Panc1 (cell line): ENCODE measurements at regions not wholly inside any gene's neighbourhood (a gene's known extent, or its start where the extent isn't known, plus 50 kb on each side); places are given as distances from the start of the nearest gene placed in this dataset.

ENCODE experiments used
- ATAC-seq: fragments of 200-7000 bp; cut with Tn5 transposase; 2 replicates; pipeline ENCODE4 v1.9.1; 2020; ENCODE audit warnings: mild to moderate bottlenecking, moderate library complexity
- BruUV-seq: library from RNA; stranded (reverse); fragments of 400-500 nt; replicated peaks from 2 replicates; lab custom pipeline; 2021; lab: Mats Ljungman, UMichigan
- CTCF ChIA-PET: fragments of 300-600 bp; sonication (Branson Sonifier 250); formaldehyde crosslinking; loops from one replicate; lab custom pipeline; 2022; ENCODE audit warnings: antibody characterized with exemption; lab: Charles Lee
- POLR2A ChIA-PET: fragments of 300-600 bp; sonication (Branson Sonifier 250); formaldehyde crosslinking; loops from one replicate; lab custom pipeline; 2022; ENCODE audit warnings: antibody characterized with exemption; lab: Charles Lee
- DNase-seq: peaks from one replicate; pipeline ENCODE4 v3.0.0-alpha.2; 2010; ENCODE audit warnings: low read depth, low spot score
- H3K27ac ChIP-seq: 2 replicates; pipeline ENCODE4 v1.5.1; 2011; ENCODE audit warnings: mild to moderate bottlenecking, low read length, inconsistent platforms
- H3K27me3 ChIP-seq: fragments of 200-500 bp; sonication (Bioruptor generic); 2 replicates; pipeline ENCODE4 v1.6.0; 2014; ENCODE audit warnings: low read length, inconsistent platforms; ENCODE audit not compliant: control insufficient read depth, insufficient read depth
- H3K36me3 ChIP-seq: fragments of 200-500 bp; sonication (Bioruptor generic); 2 replicates; pipeline ENCODE4 v1.5.1; 2014; ENCODE audit warnings: inconsistent platforms, mild to moderate bottlenecking, low read length, moderate library complexity; ENCODE audit not compliant: control insufficient read depth, insufficient read depth
- H3K4me1 ChIP-seq: 2 replicates; pipeline ENCODE4 v1.5.1; 2011; ENCODE audit warnings: inconsistent platforms, mild to moderate bottlenecking, low read length, moderate library complexity; ENCODE audit not compliant: control insufficient read depth, insufficient read depth
- H3K4me3 ChIP-seq, 2 experiments: 2 replicates each; pipeline ENCODE4 v1.5.1; 2011 to 2012; ENCODE audit warnings: low read depth in 2 of 2, low read length in 2 of 2, mild to moderate bottlenecking in 2 of 2, inconsistent platforms in 1 of 2, moderate library complexity in 1 of 2
- H3K9me3 ChIP-seq: fragments of 200-500 bp; sonication (Bioruptor generic); 2 replicates; pipeline ENCODE4 v1.5.1; 2014; ENCODE audit warnings: low read depth, mild to moderate bottlenecking, inconsistent platforms, low read length, moderate library complexity; ENCODE audit not compliant: control insufficient read depth, insufficient read depth
- POLR2AphosphoS5 ChIP-seq: IDR thresholded peaks from 2 replicates; pipeline ENCODE4 v1.6.1; 2012; ENCODE audit warnings: mild to moderate bottlenecking, low read depth, low read length, moderate library complexity
- SIN3A ChIP-seq: IDR thresholded peaks from 2 replicates; pipeline ENCODE4 v1.6.1; 2012; ENCODE audit warnings: low read depth, mild to moderate bottlenecking, low read length, moderate library complexity, borderline replicate concordance; ENCODE audit not compliant: insufficient read depth
- TCF7L2 ChIP-seq: IDR thresholded peaks from 2 replicates; pipeline ENCODE4 v1.6.1; 2011; ENCODE audit warnings: mild to moderate bottlenecking, low read depth, low read length, inconsistent platforms
- in situ Hi-C: cut with HindIII; loops from 2 replicates; pipeline ENCODE4 v1.10.0; 2016; ENCODE audit warnings: low sequenced_read_pairs, low pct_unique_long_range_greater_than_20kb
- intact Hi-C: fragments of 100-400 bp; cut with micrococcal nuclease; formaldehyde crosslinking; loops from one replicate; pipeline ENCODE4 v1.10.0; 2022; ENCODE audit not compliant: unreplicated experiment
- TF ChIP-seq, protein P1 (sequence below), 2 experiments: IDR thresholded peaks; 2 replicates each; pipeline ENCODE4 v1.6.1; 2011 to 2012; ENCODE audit warnings: low read depth in 2 of 2, control low read depth in 1 of 2, low read length in 1 of 2, mild to moderate bottlenecking in 1 of 2, moderate library complexity in 1 of 2; ENCODE audit not compliant: insufficient read depth in 1 of 2
- TF ChIP-seq, protein P2 (sequence below): fragments of 450-650 bp; IDR thresholded peaks from 2 replicates; pipeline ENCODE4 v1.5.1; 2017; ENCODE audit warnings: mild to moderate bottlenecking

DNA sequence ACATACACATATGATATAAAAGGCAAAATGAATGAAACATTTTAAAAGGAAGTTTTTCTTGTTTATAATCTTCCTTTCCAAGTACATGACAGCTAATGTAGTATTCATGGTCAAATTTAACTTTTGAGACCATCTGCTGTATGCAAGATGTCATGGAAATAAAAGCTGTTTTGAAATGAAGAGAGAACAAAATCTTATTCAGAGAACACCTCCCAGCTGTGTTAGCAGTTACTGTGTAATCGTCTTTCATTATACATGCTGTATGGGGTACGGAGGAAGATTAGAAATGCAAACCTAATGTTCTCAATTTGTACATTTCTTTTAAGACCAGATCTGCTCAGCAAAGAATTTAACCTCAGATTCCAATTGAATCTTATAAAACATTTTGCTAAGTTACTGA, 1182.3 kb downstream of the OTOL1 start:
- no peaks in the 10 kb centered on the region for H3K27me3 ChIP-seq
- CTCF ChIA-PET: no interaction called here
- no peaks in the 10 kb centered on the region for H3K9me3 ChIP-seq
- ATAC-seq: no peak
- TF ChIP-seq SIN3A (no peak), POLR2AphosphoS5 (no peak), TCF7L2 (no peak)
- TF ChIP-seq, protein P1, sequence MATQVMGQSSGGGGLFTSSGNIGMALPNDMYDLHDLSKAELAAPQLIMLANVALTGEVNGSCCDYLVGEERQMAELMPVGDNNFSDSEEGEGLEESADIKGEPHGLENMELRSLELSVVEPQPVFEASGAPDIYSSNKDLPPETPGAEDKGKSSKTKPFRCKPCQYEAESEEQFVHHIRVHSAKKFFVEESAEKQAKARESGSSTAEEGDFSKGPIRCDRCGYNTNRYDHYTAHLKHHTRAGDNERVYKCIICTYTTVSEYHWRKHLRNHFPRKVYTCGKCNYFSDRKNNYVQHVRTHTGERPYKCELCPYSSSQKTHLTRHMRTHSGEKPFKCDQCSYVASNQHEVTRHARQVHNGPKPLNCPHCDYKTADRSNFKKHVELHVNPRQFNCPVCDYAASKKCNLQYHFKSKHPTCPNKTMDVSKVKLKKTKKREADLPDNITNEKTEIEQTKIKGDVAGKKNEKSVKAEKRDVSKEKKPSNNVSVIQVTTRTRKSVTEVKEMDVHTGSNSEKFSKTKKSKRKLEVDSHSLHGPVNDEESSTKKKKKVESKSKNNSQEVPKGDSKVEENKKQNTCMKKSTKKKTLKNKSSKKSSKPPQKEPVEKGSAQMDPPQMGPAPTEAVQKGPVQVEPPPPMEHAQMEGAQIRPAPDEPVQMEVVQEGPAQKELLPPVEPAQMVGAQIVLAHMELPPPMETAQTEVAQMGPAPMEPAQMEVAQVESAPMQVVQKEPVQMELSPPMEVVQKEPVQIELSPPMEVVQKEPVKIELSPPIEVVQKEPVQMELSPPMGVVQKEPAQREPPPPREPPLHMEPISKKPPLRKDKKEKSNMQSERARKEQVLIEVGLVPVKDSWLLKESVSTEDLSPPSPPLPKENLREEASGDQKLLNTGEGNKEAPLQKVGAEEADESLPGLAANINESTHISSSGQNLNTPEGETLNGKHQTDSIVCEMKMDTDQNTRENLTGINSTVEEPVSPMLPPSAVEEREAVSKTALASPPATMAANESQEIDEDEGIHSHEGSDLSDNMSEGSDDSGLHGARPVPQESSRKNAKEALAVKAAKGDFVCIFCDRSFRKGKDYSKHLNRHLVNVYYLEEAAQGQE (IDR thresholded peaks at IDR 0.05; ENCODE audit: insufficient read depth in 1 of 2, low read depth in 2 of 2, low read length in 1 of 2): no peak
- TF ChIP-seq, protein P2, sequence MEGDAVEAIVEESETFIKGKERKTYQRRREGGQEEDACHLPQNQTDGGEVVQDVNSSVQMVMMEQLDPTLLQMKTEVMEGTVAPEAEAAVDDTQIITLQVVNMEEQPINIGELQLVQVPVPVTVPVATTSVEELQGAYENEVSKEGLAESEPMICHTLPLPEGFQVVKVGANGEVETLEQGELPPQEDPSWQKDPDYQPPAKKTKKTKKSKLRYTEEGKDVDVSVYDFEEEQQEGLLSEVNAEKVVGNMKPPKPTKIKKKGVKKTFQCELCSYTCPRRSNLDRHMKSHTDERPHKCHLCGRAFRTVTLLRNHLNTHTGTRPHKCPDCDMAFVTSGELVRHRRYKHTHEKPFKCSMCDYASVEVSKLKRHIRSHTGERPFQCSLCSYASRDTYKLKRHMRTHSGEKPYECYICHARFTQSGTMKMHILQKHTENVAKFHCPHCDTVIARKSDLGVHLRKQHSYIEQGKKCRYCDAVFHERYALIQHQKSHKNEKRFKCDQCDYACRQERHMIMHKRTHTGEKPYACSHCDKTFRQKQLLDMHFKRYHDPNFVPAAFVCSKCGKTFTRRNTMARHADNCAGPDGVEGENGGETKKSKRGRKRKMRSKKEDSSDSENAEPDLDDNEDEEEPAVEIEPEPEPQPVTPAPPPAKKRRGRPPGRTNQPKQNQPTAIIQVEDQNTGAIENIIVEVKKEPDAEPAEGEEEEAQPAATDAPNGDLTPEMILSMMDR: no peak
- H3K27ac ChIP-seq: no peak overlapping the region
- POLR2A ChIA-PET: no interaction called here
- intact Hi-C loops (no loop called here), in situ Hi-C loops (no loop called here)
- no peaks in the 10 kb centered on the region for H3K4me1 ChIP-seq
- no peak for DNase-seq
- BruUV-seq: no TSS peak
- no peaks in the 10 kb centered on the region for H3K36me3 ChIP-seq
- no peak overlapping the region for H3K4me3 ChIP-seq

DNA sequence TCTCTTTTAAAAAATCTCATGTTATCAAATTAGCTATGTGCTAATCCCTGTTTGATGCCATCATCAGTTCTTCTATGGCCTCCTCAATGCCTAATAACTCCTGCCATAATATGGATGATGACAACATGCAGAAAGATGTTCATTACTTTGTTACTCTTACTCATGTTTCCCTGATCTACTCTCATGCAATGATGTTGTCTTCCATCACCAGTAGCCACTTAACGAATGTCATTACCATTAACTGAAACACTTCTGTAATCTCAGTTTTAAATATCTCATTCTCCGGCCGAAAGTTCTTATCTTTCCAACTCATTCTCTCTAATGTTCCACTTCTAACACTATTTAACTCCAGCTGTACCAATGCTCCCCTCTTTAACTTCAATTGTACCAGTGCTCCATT, 1187.7 kb downstream of the OTOL1 start:
- no TSS peak for BruUV-seq
- ATAC-seq (no peak), DNase-seq (no peak)
- H3K4me1 ChIP-seq: no peaks in the 10 kb centered on the region
- no peaks in the 10 kb centered on the region for H3K9me3 ChIP-seq
- no peak overlapping the region for H3K4me3 ChIP-seq
- H3K36me3 ChIP-seq: no peaks in the 10 kb centered on the region
- intact Hi-C loops (no loop called here), in situ Hi-C loops (no loop called here)
- H3K27me3 ChIP-seq: no peaks in the 10 kb centered on the region
- no peak overlapping the region for H3K27ac ChIP-seq
- TF ChIP-seq, protein P1 (IDR thresholded peaks at IDR 0.05; ENCODE audit: insufficient read depth in 1 of 2, low read depth in 2 of 2, low read length in 1 of 2): no peak
- TF ChIP-seq TCF7L2 (no peak), SIN3A (no peak), POLR2AphosphoS5 (no peak)
- TF ChIP-seq, protein P2: no peak
- ChIA-PET CTCF (no interaction called here), POLR2A (no interaction called here)
